A673 (cell line): ENCODE measurements at regions not wholly inside any gene's neighbourhood (a gene's known extent, or its start where the extent isn't known, plus 50 kb on each side); places are given as distances from the start of the nearest gene placed in this dataset.

Experiments used
- EZH2 ChIP-seq: fragments of 200-600 bp; sonication (generic); IDR thresholded peaks from 2 replicates; pipeline ENCODE4 v1.6.1; 2017; ENCODE audit warnings: borderline replicate concordance, low read depth, mild to moderate bottlenecking, mixed read lengths, antibody characterized with exemption, low read length; ENCODE audit not compliant: poor library complexity, severe bottlenecking
- TF ChIP-seq, protein P1 (sequence below): fragments of 300-800, 200-600 bp; sonication (generic); conservative IDR thresholded peaks from 2 replicates; pipeline ENCODE4 v1.5.1; 2017; ENCODE audit warnings: low read depth, mild to moderate bottlenecking, antibody characterized with exemption, low read length, moderate library complexity, mixed read lengths

- TF ChIP-seq, protein P1, sequence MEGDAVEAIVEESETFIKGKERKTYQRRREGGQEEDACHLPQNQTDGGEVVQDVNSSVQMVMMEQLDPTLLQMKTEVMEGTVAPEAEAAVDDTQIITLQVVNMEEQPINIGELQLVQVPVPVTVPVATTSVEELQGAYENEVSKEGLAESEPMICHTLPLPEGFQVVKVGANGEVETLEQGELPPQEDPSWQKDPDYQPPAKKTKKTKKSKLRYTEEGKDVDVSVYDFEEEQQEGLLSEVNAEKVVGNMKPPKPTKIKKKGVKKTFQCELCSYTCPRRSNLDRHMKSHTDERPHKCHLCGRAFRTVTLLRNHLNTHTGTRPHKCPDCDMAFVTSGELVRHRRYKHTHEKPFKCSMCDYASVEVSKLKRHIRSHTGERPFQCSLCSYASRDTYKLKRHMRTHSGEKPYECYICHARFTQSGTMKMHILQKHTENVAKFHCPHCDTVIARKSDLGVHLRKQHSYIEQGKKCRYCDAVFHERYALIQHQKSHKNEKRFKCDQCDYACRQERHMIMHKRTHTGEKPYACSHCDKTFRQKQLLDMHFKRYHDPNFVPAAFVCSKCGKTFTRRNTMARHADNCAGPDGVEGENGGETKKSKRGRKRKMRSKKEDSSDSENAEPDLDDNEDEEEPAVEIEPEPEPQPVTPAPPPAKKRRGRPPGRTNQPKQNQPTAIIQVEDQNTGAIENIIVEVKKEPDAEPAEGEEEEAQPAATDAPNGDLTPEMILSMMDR = no peak
- no peak for TF ChIP-seq EZH2
These were observed 238.9 kb downstream of the MAFB start for GRCh38 chr20:40449974-40450616.
